Lung (tissue), 11 donors: ENCODE measurements at regions not wholly inside any gene's neighbourhood (a gene's known extent, or its start where the extent isn't known, plus 50 kb on each side); places are given as distances from the start of the nearest gene placed in this dataset.
A peak's percentile ranks its signal among the peaks of the same experiment; 100 is the strongest.

Source experiments
- ATAC-seq: fragments of 200-7000 bp; cut with Tn5 transposase; one replicate; pipeline ENCODE4 v1.9.1; 2020; ENCODE audit warnings: moderate number of reproducible peaks; ENCODE audit not compliant: insufficient read depth, low FRiP score
- DNase-seq, 3 donors: peaks; one replicate each; pipeline ENCODE4 v3.0.0-alpha.2; 2013 to 2017
- H3K27ac ChIP-seq, 2 donors: one replicate each; pipeline ENCODE4 v1.5.1; 2013; ENCODE audit warnings: mild to moderate bottlenecking in 2 of 2, moderate library complexity in 2 of 2, control low read depth in 1 of 2, inconsistent platforms in 1 of 2, low read depth in 1 of 2, low read length in 1 of 2
- H3K27me3 ChIP-seq, 3 donors: one replicate each; pipeline ENCODE4 v1.5.1; 2013; ENCODE audit warnings: low read length in 2 of 3; ENCODE audit not compliant: control insufficient read depth in 3 of 3, insufficient read depth in 3 of 3
- H3K36me3 ChIP-seq, 4 donors: one replicate each; pipeline ENCODE4 v1.5.1; 2013; ENCODE audit warnings: low read length in 4 of 4, mild to moderate bottlenecking in 1 of 4, moderate library complexity in 1 of 4; ENCODE audit not compliant: control insufficient read depth in 4 of 4, insufficient read depth in 4 of 4
- H3K4me1 ChIP-seq, 5 donors: one replicate each; pipeline ENCODE4 v1.5.1; 2013; ENCODE audit warnings: low read length in 5 of 5, mild to moderate bottlenecking in 2 of 5, moderate library complexity in 1 of 5; ENCODE audit not compliant: control insufficient read depth in 5 of 5, insufficient read depth in 5 of 5
- H3K4me3 ChIP-seq: one replicate; pipeline ENCODE4 v1.5.1; 2013; ENCODE audit warnings: mild to moderate bottlenecking, control low read depth, moderate library complexity
- H3K9ac ChIP-seq, 2 donors: one replicate each; pipeline ENCODE4 v1.5.1; 2013; ENCODE audit warnings: low read length in 2 of 2, control low read depth in 1 of 2; ENCODE audit not compliant: insufficient read depth in 1 of 2
- H3K9me3 ChIP-seq, 4 donors: one replicate each; pipeline ENCODE4 v1.5.1; 2013; ENCODE audit warnings: low read length in 3 of 4, mild to moderate bottlenecking in 1 of 4, moderate library complexity in 1 of 4; ENCODE audit not compliant: control insufficient read depth in 4 of 4, insufficient read depth in 3 of 4
- CTCF ChIP-seq: IDR thresholded peaks from 2 replicates; pipeline ENCODE4 v1.5.1; 2012; ENCODE audit warnings: mild to moderate bottlenecking; ENCODE audit errors: control extremely low read depth, extremely low read depth
- WGBS, 2 donors: extraction: QIAGEN DNeasy Blood & Tissue Kit; methylation state at CpG; one replicate each; pipeline ENCODE4 v1.1.7; 2013; 5-methylcytosine and 5-hydroxymethylcytosine counted together
- donor health status: control.
- donor health status: control.
- donor health status: Bipolar disorder and iron deficiency.
- donor health status: healthy.
- donor health status: DM: yes; HTN: yes; CAD: no.

- H3K4me1 ChIP-seq = peaks cover 0 to 23% (median 5%) of the 10 kb centered on the region in 5 donors
- TF ChIP-seq CTCF = no peak
- H3K27ac ChIP-seq = no peak overlapping the region
- H3K36me3 ChIP-seq = no peaks in the 10 kb centered on the region
- no peak overlapping the region for H3K4me3 ChIP-seq
- H3K27me3 ChIP-seq = no peaks in the 10 kb centered on the region
- DNase-seq = no peak
- peaks cover 0 to 6% (median 4%) of the 10 kb centered on the region in 4 donors for H3K9me3 ChIP-seq
- WGBS, 2 donors = 78 to 91% methylated on average over 3 of the region's 3 CpGs
- ATAC-seq = no peak
- H3K9ac ChIP-seq = no peak overlapping the region
Measured at GRCh38 chr20:52751571-52751970, 220.6 kb upstream of the TSHZ2 start.

GRCh38 chr20:52749938-52750337 is 222.2 kb upstream of the TSHZ2 start:
- peaks cover 0 to 6% (median 4%) of the 10 kb centered on the region in 4 donors for H3K9me3 ChIP-seq
- peaks cover 0 to 32% (median 12%) of the 10 kb centered on the region in 5 donors for H3K4me1 ChIP-seq
- DNase-seq (no peak), ATAC-seq (no peak)
- H3K9ac ChIP-seq = no peak overlapping the region
- no peaks in the 10 kb centered on the region for H3K36me3 ChIP-seq
- no peaks in the 10 kb centered on the region for H3K27me3 ChIP-seq
- 85% methylated on average over 5 of the region's 5 CpGs for WGBS, 2 donors
- H3K27ac ChIP-seq = no peak overlapping the region
- H3K4me3 ChIP-seq = no peak overlapping the region
- no peak for TF ChIP-seq CTCF

GRCh38 chr20:52748990-52749389 is 223.2 kb upstream of the TSHZ2 start:
- peaks cover 0 to 32% (median 12%) of the 10 kb centered on the region in 5 donors for H3K4me1 ChIP-seq
- no peaks in the 10 kb centered on the region for H3K36me3 ChIP-seq
- WGBS, 2 donors = 87 to 89% methylated on average over 1 of the region's 1 CpG
- peaks cover 0 to 5% (median 2%) of the 10 kb centered on the region in 4 donors for H3K9me3 ChIP-seq
- H3K9ac ChIP-seq = no peak overlapping the region
- no peaks in the 10 kb centered on the region for H3K27me3 ChIP-seq
- DNase-seq (no peak), ATAC-seq (no peak)
- H3K4me3 ChIP-seq = no peak overlapping the region
- no peak overlapping the region for H3K27ac ChIP-seq
- no peak for TF ChIP-seq CTCF

GRCh38 chr20:52748285-52748932 is 223.7 kb upstream of the TSHZ2 start:
- no peaks in the 10 kb centered on the region for H3K9me3 ChIP-seq
- H3K4me3 ChIP-seq = no peak overlapping the region
- H3K36me3 ChIP-seq = no peaks in the 10 kb centered on the region
- 82 to 87% methylated on average over 12 of the region's 12 CpGs for WGBS, 2 donors
- peaks cover 0 to 32% (median 12%) of the 10 kb centered on the region in 5 donors for H3K4me1 ChIP-seq
- ATAC-seq (no peak), DNase-seq (peak; percentile 59 to 96 (median 93))
- no peak overlapping the region for H3K9ac ChIP-seq
- no peak for TF ChIP-seq CTCF
- H3K27ac ChIP-seq = no peak overlapping the region
- H3K27me3 ChIP-seq = no peaks in the 10 kb centered on the region
